HEK293T (cell line): ENCODE measurements at regions not wholly inside any gene's neighbourhood (a gene's known extent, or its start where the extent isn't known, plus 50 kb on each side); places are given as distances from the start of the nearest gene placed in this dataset.

Experiments
- FOXK2 ChIP-seq: fragments of 450-650 bp; IDR thresholded peaks from 2 replicates; pipeline ENCODE4 v1.6.1; 2016; ENCODE audit warnings: mild to moderate bottlenecking
- L3MBTL2 ChIP-seq: fragments of 450-650 bp; conservative IDR thresholded peaks from 2 replicates; pipeline ENCODE4 v1.6.1; 2016; ENCODE audit warnings: mild to moderate bottlenecking
- SP1 ChIP-seq: fragments of 450-650 bp; IDR thresholded peaks from 2 replicates; pipeline ENCODE4 v1.6.1; 2017
- SUZ12 ChIP-seq: fragments of 450-650 bp; IDR thresholded peaks from 2 replicates; pipeline ENCODE4 v1.6.1; 2016; ENCODE audit warnings: mild to moderate bottlenecking
- TARDBP ChIP-seq: fragments of 450-650 bp; IDR thresholded peaks from 2 replicates; pipeline ENCODE4 v1.6.1; 2016
- ZNF384 ChIP-seq: fragments of 450-650 bp; IDR thresholded peaks from 2 replicates; pipeline ENCODE4 v1.6.1; 2016
- TF ChIP-seq, protein P1 (sequence below): fragments of 450-650 bp; IDR thresholded peaks from 2 replicates; pipeline ENCODE4 v1.6.1; 2016

DNA sequence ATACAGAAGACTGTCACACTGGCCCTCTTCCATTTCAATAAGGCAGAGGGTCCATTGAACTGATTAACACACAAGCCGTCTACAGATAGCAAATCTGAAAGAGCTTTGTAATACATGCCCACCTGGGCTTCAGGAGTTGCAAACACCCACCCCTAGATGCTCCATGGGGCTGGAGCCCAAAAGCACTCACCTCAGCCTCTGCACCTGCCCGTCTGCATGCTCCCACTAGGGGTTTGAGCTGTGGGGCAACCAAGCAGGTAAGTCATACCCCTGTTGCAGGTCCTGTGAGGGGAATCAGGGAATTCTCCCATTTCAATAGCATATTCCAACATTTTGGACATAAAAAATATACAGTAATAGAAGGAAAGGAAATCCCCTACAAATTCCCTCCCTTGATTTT, 243.0 kb upstream of the KCNIP4 start:
- no peak for TF ChIP-seq SUZ12
- TF ChIP-seq FOXK2 = no peak
- no peak for TF ChIP-seq TARDBP
- no peak for TF ChIP-seq SP1
- no peak for TF ChIP-seq L3MBTL2
- TF ChIP-seq, protein P1, sequence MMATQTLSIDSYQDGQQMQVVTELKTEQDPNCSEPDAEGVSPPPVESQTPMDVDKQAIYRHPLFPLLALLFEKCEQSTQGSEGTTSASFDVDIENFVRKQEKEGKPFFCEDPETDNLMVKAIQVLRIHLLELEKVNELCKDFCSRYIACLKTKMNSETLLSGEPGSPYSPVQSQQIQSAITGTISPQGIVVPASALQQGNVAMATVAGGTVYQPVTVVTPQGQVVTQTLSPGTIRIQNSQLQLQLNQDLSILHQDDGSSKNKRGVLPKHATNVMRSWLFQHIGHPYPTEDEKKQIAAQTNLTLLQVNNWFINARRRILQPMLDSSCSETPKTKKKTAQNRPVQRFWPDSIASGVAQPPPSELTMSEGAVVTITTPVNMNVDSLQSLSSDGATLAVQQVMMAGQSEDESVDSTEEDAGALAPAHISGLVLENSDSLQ = no peak
- no peak for TF ChIP-seq ZNF384
